WTC11 (cell line): ENCODE measurements at regions not wholly inside any gene's neighbourhood (a gene's known extent, or its start where the extent isn't known, plus 50 kb on each side); places are given as distances from the start of the nearest gene placed in this dataset.

Experiments used
- ATAC-seq: fragments of 200-7000 bp; cut with Tn5 transposase; 2 replicates; pipeline ENCODE4 v1.10.0; 2021; ENCODE audit warnings: mild to moderate bottlenecking, moderate library complexity
- CTCF ChIA-PET: fragments of 300-600 bp; sonication (Branson Sonifier 250); formaldehyde crosslinking; loops from one replicate; lab custom pipeline; 2021; ENCODE audit warnings: antibody characterized with exemption; lab: Charles Lee
- POLR2A ChIA-PET: fragments of 350-600 bp; sonication (Branson Sonifier 250); formaldehyde crosslinking; loops from one replicate; lab custom pipeline; 2021; ENCODE audit warnings: antibody characterized with exemption; lab: Charles Lee
- DNase-seq: peaks from one replicate; pipeline ENCODE4 v3.0.0; 2021; ENCODE audit warnings: low spot score
- H3K27ac Mint-ChIP-seq: 2 replicates; pipeline ENCODE4 v1.8.0; 2021; ENCODE audit warnings: mixed read lengths
- H3K27me3 Mint-ChIP-seq: 2 replicates; pipeline ENCODE4 v1.8.0; 2021; ENCODE audit warnings: low read depth, mild to moderate bottlenecking, moderate library complexity, mixed read lengths
- H3K36me3 Mint-ChIP-seq: 2 replicates; pipeline ENCODE4 v1.8.0; 2021; ENCODE audit warnings: mixed read lengths
- H3K4me1 Mint-ChIP-seq: 2 replicates; pipeline ENCODE4 v1.8.0; 2022; ENCODE audit warnings: mixed read lengths
- H3K4me3 Mint-ChIP-seq: 2 replicates; pipeline ENCODE4 v1.8.0; 2021; ENCODE audit warnings: mild to moderate bottlenecking, moderate library complexity, mixed read lengths
- H3K9me3 Mint-ChIP-seq: 2 replicates; pipeline ENCODE4 v1.8.0; 2021; ENCODE audit warnings: mixed read lengths
- CREB1 ChIP-seq: sonication (generic); formaldehyde crosslinking; IDR thresholded peaks from 2 replicates; pipeline ENCODE4 v1.8.0; 2023; ENCODE audit warnings: mild to moderate bottlenecking, missing genetic modification reagents
- JAZF1 ChIP-seq: fragments of 250-450 bp; sonication (Bioruptor Pico); IDR thresholded peaks from 2 replicates; pipeline ENCODE4 v1.9.0; 2021; ENCODE audit warnings: moderate library complexity, mild to moderate bottlenecking, inconsistent platforms
- NFATC4 ChIP-seq: fragments of 250-450 bp; sonication (Bioruptor Pico); IDR thresholded peaks from 2 replicates; pipeline ENCODE4 v1.9.0; 2021; ENCODE audit warnings: mild to moderate bottlenecking
- OVOL2 ChIP-seq: fragments of 250-450 bp; sonication (Bioruptor Pico); IDR thresholded peaks from 2 replicates; pipeline ENCODE4 v1.9.0; 2021; ENCODE audit warnings: mild to moderate bottlenecking, borderline replicate concordance
- SMAD3 ChIP-seq: sonication (generic); formaldehyde crosslinking; IDR thresholded peaks from 2 replicates; pipeline ENCODE4 v1.8.0; 2022; ENCODE audit warnings: missing genetic modification reagents, mild to moderate bottlenecking, borderline replicate concordance
- TP53 ChIP-seq: sonication (generic); formaldehyde crosslinking; IDR thresholded peaks from 2 replicates; pipeline ENCODE4 v1.8.1; 2023; ENCODE audit warnings: mild to moderate bottlenecking, missing genetic modification reagents
- ZNF396 ChIP-seq: fragments of 250-450 bp; sonication (Bioruptor Pico); IDR thresholded peaks from 2 replicates; pipeline ENCODE4 v1.8.0; 2021; ENCODE audit warnings: mild to moderate bottlenecking, moderate library complexity, borderline replicate concordance
- TF ChIP-seq, protein P1 (sequence below): sonication (generic); formaldehyde crosslinking; IDR thresholded peaks from 2 replicates; pipeline ENCODE4 v1.8.1; 2022; ENCODE audit warnings: mild to moderate bottlenecking, missing genetic modification reagents, moderate library complexity, borderline replicate concordance
- TF ChIP-seq, protein P2 (sequence below): sonication (generic); formaldehyde crosslinking; IDR thresholded peaks from 2 replicates; pipeline ENCODE4 v1.8.0; 2023; ENCODE audit warnings: missing genetic modification reagents, mild to moderate bottlenecking, borderline replicate concordance
- TF ChIP-seq, protein P3 (sequence below): sonication (generic); formaldehyde crosslinking; IDR thresholded peaks from 2 replicates; pipeline ENCODE4 v1.8.0; 2022; ENCODE audit warnings: mild to moderate bottlenecking, missing genetic modification reagents
- TF ChIP-seq, protein P4 (sequence below): sonication (generic); formaldehyde crosslinking; IDR thresholded peaks from 2 replicates; pipeline ENCODE4 v1.8.1; 2023; ENCODE audit warnings: mild to moderate bottlenecking, missing genetic modification reagents, moderate library complexity
- TF ChIP-seq, protein P5 (sequence below): sonication (generic); formaldehyde crosslinking; IDR thresholded peaks from 2 replicates; pipeline ENCODE4 v1.8.0; 2023; ENCODE audit warnings: missing genetic modification reagents
- TF ChIP-seq, protein P6 (sequence below): sonication (generic); formaldehyde crosslinking; IDR thresholded peaks from 2 replicates; pipeline ENCODE4 v1.8.0; 2022; ENCODE audit warnings: mild to moderate bottlenecking, missing genetic modification reagents
- TF ChIP-seq, protein P7 (sequence below): fragments of 250-450 bp; sonication (Bioruptor Pico); IDR thresholded peaks from 2 replicates; pipeline ENCODE4 v1.9.0; 2021; ENCODE audit warnings: moderate library complexity, mild to moderate bottlenecking, inconsistent platforms, borderline replicate concordance
- TF ChIP-seq, protein P8 (sequence below): sonication (generic); formaldehyde crosslinking; IDR thresholded peaks from 2 replicates; pipeline ENCODE4 v1.8.1; 2023; ENCODE audit warnings: mild to moderate bottlenecking, missing genetic modification reagents, moderate library complexity

DNA sequence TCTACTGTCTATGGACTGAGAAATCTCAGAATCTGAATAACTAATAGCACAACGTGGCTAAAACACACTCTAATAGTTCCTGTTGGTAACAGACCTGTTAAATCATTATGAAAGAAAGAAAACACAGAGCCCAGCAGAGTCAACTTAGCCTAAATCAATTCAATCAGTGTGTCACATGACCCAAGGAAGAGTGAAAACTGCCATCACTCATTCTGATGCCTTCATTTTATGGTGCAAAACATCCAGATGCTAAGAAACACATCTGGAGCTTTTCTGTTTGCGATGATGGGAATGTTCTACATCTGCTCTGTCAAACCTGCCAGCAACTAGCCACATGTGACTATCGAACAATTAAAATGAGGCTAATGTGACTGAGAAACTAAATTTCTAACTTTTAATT is 295.7 kb upstream of the TRIB2 start (continued):
- TF ChIP-seq, protein P1, sequence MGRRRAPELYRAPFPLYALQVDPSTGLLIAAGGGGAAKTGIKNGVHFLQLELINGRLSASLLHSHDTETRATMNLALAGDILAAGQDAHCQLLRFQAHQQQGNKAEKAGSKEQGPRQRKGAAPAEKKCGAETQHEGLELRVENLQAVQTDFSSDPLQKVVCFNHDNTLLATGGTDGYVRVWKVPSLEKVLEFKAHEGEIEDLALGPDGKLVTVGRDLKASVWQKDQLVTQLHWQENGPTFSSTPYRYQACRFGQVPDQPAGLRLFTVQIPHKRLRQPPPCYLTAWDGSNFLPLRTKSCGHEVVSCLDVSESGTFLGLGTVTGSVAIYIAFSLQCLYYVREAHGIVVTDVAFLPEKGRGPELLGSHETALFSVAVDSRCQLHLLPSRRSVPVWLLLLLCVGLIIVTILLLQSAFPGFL: no peak
- TF ChIP-seq, protein P2, sequence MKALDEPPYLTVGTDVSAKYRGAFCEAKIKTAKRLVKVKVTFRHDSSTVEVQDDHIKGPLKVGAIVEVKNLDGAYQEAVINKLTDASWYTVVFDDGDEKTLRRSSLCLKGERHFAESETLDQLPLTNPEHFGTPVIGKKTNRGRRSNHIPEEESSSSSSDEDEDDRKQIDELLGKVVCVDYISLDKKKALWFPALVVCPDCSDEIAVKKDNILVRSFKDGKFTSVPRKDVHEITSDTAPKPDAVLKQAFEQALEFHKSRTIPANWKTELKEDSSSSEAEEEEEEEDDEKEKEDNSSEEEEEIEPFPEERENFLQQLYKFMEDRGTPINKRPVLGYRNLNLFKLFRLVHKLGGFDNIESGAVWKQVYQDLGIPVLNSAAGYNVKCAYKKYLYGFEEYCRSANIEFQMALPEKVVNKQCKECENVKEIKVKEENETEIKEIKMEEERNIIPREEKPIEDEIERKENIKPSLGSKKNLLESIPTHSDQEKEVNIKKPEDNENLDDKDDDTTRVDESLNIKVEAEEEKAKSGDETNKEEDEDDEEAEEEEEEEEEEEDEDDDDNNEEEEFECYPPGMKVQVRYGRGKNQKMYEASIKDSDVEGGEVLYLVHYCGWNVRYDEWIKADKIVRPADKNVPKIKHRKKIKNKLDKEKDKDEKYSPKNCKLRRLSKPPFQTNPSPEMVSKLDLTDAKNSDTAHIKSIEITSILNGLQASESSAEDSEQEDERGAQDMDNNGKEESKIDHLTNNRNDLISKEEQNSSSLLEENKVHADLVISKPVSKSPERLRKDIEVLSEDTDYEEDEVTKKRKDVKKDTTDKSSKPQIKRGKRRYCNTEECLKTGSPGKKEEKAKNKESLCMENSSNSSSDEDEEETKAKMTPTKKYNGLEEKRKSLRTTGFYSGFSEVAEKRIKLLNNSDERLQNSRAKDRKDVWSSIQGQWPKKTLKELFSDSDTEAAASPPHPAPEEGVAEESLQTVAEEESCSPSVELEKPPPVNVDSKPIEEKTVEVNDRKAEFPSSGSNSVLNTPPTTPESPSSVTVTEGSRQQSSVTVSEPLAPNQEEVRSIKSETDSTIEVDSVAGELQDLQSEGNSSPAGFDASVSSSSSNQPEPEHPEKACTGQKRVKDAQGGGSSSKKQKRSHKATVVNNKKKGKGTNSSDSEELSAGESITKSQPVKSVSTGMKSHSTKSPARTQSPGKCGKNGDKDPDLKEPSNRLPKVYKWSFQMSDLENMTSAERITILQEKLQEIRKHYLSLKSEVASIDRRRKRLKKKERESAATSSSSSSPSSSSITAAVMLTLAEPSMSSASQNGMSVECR: no peak

DNA sequence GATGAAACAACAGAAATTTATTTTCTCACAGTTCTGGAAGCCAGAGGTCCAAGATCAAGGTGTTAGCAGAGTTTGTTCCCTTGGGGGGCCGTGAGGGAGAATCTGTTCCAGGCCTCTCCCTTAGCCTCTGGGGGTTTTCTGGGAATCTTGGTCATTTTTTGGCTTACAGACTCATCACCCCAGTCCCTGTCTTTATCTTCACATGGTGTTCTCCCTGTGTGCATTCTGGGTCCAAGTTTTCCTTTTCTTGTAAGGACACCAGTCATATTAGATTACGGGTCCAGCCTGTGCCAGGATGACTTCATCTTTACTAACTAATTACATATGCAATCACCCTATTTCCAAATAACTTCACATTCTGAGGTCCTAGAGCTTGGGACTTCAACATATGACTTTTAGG is 292.5 kb upstream of the TRIB2 start:
- CTCF ChIA-PET: interaction anchor here (0.6 to 0.7 kb wide), 2 partner anchors 293 to 329 kb away, joined by 3 read pairs; partner anchors contain the start of gene TRIB2
- Mint-ChIP-seq H3K9me3 (0 out of 2 replicates have a peak, but pooled peaks cover 3% of the 10 kb centered on the region), H3K27me3 (no peaks in the 10 kb centered on the region), H3K27ac (no peak overlapping the region), H3K4me1 (peaks cover 34% of the 10 kb centered on the region), H3K36me3 (no peaks in the 10 kb centered on the region), H3K4me3 (no peak overlapping the region)
- POLR2A ChIA-PET: no interaction called here
- TF ChIP-seq, protein P3, sequence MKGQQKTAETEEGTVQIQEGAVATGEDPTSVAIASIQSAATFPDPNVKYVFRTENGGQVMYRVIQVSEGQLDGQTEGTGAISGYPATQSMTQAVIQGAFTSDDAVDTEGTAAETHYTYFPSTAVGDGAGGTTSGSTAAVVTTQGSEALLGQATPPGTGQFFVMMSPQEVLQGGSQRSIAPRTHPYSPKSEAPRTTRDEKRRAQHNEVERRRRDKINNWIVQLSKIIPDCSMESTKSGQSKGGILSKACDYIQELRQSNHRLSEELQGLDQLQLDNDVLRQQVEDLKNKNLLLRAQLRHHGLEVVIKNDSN: no peak
- no peak for TF ChIP-seq JAZF1 (CRISPR knock-in tag)
- TF ChIP-seq SMAD3 (CRISPR knock-in tag): no peak
- no peak for TF ChIP-seq TP53 (CRISPR knock-in tag)
- TF ChIP-seq, protein P4, sequence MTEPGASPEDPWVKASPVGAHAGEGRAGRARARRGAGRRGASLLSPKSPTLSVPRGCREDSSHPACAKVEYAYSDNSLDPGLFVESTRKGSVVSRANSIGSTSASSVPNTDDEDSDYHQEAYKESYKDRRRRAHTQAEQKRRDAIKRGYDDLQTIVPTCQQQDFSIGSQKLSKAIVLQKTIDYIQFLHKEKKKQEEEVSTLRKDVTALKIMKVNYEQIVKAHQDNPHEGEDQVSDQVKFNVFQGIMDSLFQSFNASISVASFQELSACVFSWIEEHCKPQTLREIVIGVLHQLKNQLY (CRISPR knock-in tag): no peak
- TF ChIP-seq ZNF396 (CRISPR knock-in tag): no peak
- ATAC-seq (no peak), DNase-seq (no peak)

DNA sequence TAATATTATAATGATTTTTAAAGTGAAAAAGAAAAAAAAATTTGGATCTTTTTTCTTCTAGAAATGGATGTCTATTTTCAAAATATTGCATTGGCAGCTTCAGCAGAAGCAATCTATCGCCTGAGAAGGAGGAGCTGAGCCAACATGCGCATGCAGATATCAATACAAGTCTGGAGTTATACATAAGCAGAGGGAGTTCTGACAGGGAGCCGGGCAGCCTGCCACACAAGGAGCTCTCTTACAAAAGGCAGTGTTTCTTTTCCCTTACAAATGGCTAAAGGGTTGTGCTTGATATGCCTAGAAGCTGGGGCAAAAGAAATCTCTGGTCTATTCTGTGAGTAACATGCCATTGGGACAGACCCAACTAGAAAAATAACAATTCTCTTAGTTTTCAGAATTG is 291.9 kb upstream of the TRIB2 start:
- CTCF ChIA-PET: interaction anchor here (0.6 to 1.4 kb wide), 3 partner anchors 123 to 329 kb away, joined by 3 read pairs; partner anchors contain the start of gene TRIB2
- TF ChIP-seq, protein P2: no peak
- TF ChIP-seq SMAD3 (CRISPR knock-in tag) (no peak), OVOL2 (no peak), CREB1 (no peak), NFATC4 (CRISPR knock-in tag) (no peak)
- TF ChIP-seq, protein P5, sequence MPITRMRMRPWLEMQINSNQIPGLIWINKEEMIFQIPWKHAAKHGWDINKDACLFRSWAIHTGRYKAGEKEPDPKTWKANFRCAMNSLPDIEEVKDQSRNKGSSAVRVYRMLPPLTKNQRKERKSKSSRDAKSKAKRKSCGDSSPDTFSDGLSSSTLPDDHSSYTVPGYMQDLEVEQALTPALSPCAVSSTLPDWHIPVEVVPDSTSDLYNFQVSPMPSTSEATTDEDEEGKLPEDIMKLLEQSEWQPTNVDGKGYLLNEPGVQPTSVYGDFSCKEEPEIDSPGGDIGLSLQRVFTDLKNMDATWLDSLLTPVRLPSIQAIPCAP (CRISPR knock-in tag): no peak
- TF ChIP-seq, protein P6, sequence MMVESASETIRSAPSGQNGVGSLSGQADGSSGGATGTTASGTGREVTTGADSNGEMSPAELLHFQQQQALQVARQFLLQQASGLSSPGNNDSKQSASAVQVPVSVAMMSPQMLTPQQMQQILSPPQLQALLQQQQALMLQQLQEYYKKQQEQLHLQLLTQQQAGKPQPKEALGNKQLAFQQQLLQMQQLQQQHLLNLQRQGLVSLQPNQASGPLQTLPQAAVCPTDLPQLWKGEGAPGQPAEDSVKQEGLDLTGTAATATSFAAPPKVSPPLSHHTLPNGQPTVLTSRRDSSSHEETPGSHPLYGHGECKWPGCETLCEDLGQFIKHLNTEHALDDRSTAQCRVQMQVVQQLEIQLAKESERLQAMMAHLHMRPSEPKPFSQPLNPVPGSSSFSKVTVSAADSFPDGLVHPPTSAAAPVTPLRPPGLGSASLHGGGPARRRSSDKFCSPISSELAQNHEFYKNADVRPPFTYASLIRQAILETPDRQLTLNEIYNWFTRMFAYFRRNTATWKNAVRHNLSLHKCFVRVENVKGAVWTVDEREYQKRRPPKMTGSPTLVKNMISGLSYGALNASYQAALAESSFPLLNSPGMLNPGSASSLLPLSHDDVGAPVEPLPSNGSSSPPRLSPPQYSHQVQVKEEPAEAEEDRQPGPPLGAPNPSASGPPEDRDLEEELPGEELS (CRISPR knock-in tag): no peak
- TF ChIP-seq, protein P7, sequence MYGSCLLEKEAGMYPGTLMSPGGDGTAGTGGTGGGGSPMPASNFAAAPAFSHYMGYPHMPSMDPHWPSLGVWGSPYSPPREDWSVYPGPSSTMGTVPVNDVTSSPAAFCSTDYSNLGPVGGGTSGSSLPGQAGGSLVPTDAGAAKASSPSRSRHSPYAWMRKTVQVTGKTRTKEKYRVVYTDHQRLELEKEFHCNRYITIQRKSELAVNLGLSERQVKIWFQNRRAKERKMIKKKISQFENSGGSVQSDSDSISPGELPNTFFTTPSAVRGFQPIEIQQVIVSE (CRISPR knock-in tag): no peak
- TF ChIP-seq, protein P8, sequence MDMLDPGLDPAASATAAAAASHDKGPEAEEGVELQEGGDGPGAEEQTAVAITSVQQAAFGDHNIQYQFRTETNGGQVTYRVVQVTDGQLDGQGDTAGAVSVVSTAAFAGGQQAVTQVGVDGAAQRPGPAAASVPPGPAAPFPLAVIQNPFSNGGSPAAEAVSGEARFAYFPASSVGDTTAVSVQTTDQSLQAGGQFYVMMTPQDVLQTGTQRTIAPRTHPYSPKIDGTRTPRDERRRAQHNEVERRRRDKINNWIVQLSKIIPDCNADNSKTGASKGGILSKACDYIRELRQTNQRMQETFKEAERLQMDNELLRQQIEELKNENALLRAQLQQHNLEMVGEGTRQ (CRISPR knock-in tag): no peak

More for the DNA sequence above, 291.9 kb upstream of the TRIB2 start:
- no peak for ATAC-seq
- no peak for DNase-seq
- Mint-ChIP-seq H3K9me3 (0 out of 2 replicates have a peak, but pooled peaks cover 3% of the 10 kb centered on the region), H3K4me1 (peaks cover 40% of the 10 kb centered on the region), H3K4me3 (no peak overlapping the region), H3K36me3 (no peaks in the 10 kb centered on the region), H3K27ac (no peak overlapping the region), H3K27me3 (no peaks in the 10 kb centered on the region)
- POLR2A ChIA-PET: no interaction called here
